ENCODE measurements at regions not wholly inside any gene's neighbourhood (a gene's known extent, or its start where the extent isn't known, plus 50 kb on each side); places are given as distances from the start of the nearest gene placed in this dataset.

DNA sequence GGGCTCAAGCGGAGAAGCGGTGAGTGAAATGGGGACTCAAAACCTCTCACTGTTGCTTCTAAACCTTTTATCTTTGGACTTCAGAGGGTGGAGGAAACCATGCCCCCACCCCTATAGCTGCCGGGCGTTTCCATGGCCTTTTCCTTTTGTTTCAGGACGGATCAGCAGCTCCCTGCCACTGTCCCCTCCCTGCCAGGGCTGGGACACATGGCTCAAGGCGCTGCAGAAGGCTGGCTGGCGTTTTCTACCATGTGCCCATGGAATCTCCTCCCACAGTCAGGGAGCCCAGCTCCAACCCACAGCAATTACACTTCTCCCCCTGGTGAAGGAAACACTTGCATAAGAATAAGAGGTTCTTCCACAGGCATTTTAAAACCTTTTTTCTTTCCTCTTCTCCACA lies 812.7 kb downstream of the PLA2G4A start:
- no peak for DNase-seq (ENCODE audit: low read depth)
- TF ChIP-seq, protein P1, sequence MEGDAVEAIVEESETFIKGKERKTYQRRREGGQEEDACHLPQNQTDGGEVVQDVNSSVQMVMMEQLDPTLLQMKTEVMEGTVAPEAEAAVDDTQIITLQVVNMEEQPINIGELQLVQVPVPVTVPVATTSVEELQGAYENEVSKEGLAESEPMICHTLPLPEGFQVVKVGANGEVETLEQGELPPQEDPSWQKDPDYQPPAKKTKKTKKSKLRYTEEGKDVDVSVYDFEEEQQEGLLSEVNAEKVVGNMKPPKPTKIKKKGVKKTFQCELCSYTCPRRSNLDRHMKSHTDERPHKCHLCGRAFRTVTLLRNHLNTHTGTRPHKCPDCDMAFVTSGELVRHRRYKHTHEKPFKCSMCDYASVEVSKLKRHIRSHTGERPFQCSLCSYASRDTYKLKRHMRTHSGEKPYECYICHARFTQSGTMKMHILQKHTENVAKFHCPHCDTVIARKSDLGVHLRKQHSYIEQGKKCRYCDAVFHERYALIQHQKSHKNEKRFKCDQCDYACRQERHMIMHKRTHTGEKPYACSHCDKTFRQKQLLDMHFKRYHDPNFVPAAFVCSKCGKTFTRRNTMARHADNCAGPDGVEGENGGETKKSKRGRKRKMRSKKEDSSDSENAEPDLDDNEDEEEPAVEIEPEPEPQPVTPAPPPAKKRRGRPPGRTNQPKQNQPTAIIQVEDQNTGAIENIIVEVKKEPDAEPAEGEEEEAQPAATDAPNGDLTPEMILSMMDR (conservative IDR thresholded peaks at IDR 0.05; ENCODE audit: low read depth, low read length) = no peak
- no peak overlapping the region for H3K4me3 ChIP-seq (ENCODE audit: low read depth, low read length)

DNA sequence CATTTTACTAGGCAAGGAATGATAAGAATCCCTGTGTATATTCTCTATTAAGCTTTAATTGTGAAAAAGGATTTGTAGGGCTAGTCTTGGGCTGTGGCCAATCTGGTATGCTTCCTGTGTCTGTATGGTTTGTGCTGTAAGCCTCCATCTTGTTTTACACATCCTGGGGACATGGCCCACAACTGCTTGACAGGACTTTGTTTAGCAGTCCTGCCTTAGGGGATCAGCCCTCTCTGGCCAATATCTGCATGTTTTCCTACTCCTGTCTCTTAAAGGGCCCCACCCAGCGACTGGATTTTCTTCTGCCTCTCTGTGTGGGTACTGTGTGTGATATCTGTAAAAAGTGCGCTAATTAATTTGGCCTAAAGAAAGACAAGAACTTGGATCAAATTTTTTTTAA lies 813.2 kb downstream of the PLA2G4A start:
- no peak overlapping the region for H3K4me3 ChIP-seq (ENCODE audit: low read depth, low read length)
- DNase-seq (ENCODE audit: low read depth) = peak; percentile 8
- TF ChIP-seq, protein P1 (conservative IDR thresholded peaks at IDR 0.05; ENCODE audit: low read depth, low read length) = no peak

DNA sequence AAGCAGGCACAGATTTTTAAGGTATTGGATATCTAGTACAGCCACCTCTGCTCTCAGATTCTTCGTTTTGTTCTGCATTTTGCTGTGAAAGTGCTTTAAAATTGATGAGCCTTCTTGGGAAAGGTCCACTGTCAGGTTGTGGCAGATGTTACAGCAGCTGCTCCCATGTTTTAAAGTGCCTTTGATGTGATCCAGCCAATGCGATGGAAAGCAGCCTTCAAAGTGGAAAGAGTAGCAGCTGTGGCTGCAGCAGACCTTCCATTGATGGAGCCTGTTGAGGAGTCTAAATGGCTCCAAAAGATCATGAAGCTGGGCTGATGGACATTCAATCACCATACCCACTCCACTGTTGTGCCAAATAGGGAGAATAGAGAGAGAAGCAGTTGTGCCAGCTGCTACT lies 816.9 kb downstream of the PLA2G4A start:
- no peak overlapping the region for H3K4me3 ChIP-seq (ENCODE audit: low read depth, low read length)
- TF ChIP-seq, protein P1 (conservative IDR thresholded peaks at IDR 0.05; ENCODE audit: low read depth, low read length) = no peak
- DNase-seq (ENCODE audit: low read depth) = no peak

DNA sequence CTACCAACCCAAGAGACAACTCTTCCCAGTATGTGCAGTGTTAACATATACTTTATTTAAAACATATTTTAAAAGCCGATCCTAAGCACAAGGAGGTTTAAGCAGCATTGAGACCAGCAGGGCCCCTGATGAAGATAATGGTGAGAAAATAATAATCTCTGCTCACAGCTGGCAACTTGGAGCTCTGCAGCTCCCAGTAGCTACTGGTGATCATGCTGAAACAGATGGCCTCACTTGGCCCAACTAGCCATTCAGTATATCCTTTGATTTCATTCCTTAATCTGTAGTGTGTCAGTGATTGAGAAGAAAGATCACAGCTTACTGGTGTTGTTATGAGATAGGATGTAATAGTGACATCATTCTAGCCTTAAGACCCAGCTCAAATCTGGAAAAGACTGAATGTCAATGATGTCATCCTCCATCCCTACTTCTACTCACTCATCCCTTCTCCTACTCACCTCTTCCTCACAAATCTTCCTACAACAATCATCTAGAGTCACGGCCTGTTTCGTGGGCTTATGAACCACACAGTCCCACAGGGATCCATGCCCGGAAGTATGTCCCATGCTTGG lies 817.9 kb downstream of the PLA2G4A start:
- no peak for DNase-seq (ENCODE audit: low read depth)

DNA sequence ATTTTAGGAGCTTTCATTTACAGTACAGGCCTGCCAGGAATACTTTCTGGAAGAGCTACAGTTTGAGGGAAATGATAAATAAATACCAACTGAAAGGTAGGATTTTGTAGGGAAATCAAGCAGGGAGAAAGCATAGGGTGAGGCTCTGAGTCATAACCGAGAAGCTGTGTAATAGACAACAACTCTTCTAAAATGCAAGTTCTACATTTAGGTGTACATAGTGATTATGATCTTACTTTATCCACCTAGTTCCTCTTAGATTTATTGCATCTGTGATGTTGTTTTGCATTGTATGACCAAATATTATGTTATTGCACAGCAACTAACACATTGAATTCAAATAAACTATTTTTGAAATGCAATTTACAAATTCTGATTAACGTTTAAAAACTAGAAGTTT lies 819.3 kb downstream of the PLA2G4A start:
- TF ChIP-seq, protein P1 (conservative IDR thresholded peaks at IDR 0.05; ENCODE audit: low read depth, low read length) = no peak
- no peak overlapping the region for H3K4me3 ChIP-seq (ENCODE audit: low read depth, low read length)
- DNase-seq (ENCODE audit: low read depth) = no peak

More for the DNA sequence above, 817.9 kb downstream of the PLA2G4A start:
- TF ChIP-seq, protein P1 (conservative IDR thresholded peaks at IDR 0.05; ENCODE audit: low read depth, low read length) = no peak
- H3K4me3 ChIP-seq (ENCODE audit: low read depth, low read length) = no peak overlapping the region

DNA sequence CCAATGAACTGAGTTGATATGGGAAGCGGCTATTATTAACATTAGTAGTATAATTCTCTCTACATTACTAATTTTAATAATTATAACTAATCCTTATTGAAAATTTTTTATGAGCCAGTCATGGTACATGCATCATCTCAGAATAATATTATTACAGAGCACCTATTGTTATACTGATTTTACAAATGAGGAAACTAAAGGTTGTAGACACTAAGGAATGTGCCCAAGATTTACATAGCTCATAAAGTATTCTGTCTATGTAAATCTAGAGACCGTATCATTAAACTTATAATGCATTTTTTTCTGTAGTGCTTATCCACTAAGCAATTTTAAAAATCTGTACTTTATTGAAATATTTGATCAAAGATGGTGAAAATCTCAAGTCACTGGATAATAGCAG lies 825.9 kb downstream of the PLA2G4A start:
- TF ChIP-seq, protein P1 (conservative IDR thresholded peaks at IDR 0.05; ENCODE audit: low read depth, low read length) = no peak
- no peak overlapping the region for H3K4me3 ChIP-seq (ENCODE audit: low read depth, low read length)
- DNase-seq (ENCODE audit: low read depth) = no peak

DNA sequence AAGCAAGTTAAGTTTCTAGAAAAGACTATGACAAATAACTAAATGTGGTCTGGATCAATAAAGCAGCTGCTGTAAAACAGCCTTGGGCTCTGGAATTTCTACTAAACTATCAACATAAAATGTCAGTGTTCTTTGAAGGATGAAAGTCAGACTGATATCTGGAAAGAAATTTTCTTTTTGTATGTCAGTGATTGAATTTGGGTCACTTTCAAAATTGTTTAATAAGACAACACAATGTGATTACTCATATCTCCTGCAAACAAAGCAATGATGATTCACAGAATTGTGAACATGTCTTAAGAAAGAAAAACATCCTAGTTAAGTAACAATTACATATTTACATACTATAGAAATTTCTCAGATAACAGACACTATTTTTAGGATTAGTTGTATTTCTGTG lies 826.4 kb downstream of the PLA2G4A start:
- no peak overlapping the region for H3K4me3 ChIP-seq (ENCODE audit: low read depth, low read length)
- TF ChIP-seq, protein P1 (conservative IDR thresholded peaks at IDR 0.05; ENCODE audit: low read depth, low read length) = no peak
- DNase-seq (ENCODE audit: low read depth) = peak; percentile 45

All from choroid plexus epithelial cell (primary cell).